ENCODE measurements at regions not wholly inside any gene's neighbourhood (a gene's known extent, or its start where the extent isn't known, plus 50 kb on each side); places are given as distances from the start of the nearest gene placed in this dataset.

- TF ChIP-seq PPARA (CRISPR knock-in tag; IDR thresholded peaks at IDR 0.05; ENCODE audit: borderline replicate concordance) (no peak), SNAI2 (CRISPR knock-in tag; IDR thresholded peaks at IDR 0.05) (no peak), ZNF565 (CRISPR knock-in tag; conservative IDR thresholded peaks at IDR 0.05; ENCODE audit: low read depth) (no peak), CREB5 (CRISPR knock-in tag; IDR thresholded peaks at IDR 0.05; ENCODE audit: low read depth) (no peak), TSHZ2 (CRISPR knock-in tag; IDR thresholded peaks at IDR 0.05) (no peak), CSRNP3 (CRISPR knock-in tag; IDR thresholded peaks at IDR 0.05) (no peak), ZNF70 (CRISPR knock-in tag; IDR thresholded peaks at IDR 0.05) (no peak), CSDC2 (CRISPR knock-in tag; IDR thresholded peaks at IDR 0.05) (no peak), ZC3H10 (CRISPR knock-in tag; IDR thresholded peaks at IDR 0.05) (no peak)
- no peak for ATAC-seq
These were observed 879.0 kb downstream of the BRD1 start for GRCh38 chr22:48948575-48949170.

- TF ChIP-seq RARB (CRISPR knock-in tag; IDR thresholded peaks at IDR 0.05) (no peak), SNAI2 (CRISPR knock-in tag; IDR thresholded peaks at IDR 0.05) (no peak), PPARA (CRISPR knock-in tag; IDR thresholded peaks at IDR 0.05; ENCODE audit: borderline replicate concordance) (no peak), ZFP3 (CRISPR knock-in tag; IDR thresholded peaks at IDR 0.05) (no peak), CREB5 (CRISPR knock-in tag; IDR thresholded peaks at IDR 0.05; ENCODE audit: low read depth) (no peak), POU6F1 (CRISPR knock-in tag; IDR thresholded peaks at IDR 0.05; ENCODE audit: borderline replicate concordance, low read depth) (no peak), TSHZ2 (CRISPR knock-in tag; IDR thresholded peaks at IDR 0.05) (no peak), CSRNP3 (CRISPR knock-in tag; IDR thresholded peaks at IDR 0.05) (no peak), TCF4 (CRISPR knock-in tag; IDR thresholded peaks at IDR 0.05; ENCODE audit: borderline replicate concordance) (no peak), TOX (CRISPR knock-in tag; IDR thresholded peaks at IDR 0.05; ENCODE audit: borderline replicate concordance) (no peak), GLIS3 (CRISPR knock-in tag; IDR thresholded peaks at IDR 0.05) (no peak), ARNTL (CRISPR knock-in tag; IDR thresholded peaks at IDR 0.05; ENCODE audit: borderline replicate concordance, low read depth) (no peak), BACH2 (CRISPR knock-in tag; IDR thresholded peaks at IDR 0.05; ENCODE audit: borderline replicate concordance) (no peak), ZNF70 (CRISPR knock-in tag; IDR thresholded peaks at IDR 0.05) (no peak), PATZ1 (CRISPR knock-in tag; IDR thresholded peaks at IDR 0.05; ENCODE audit: borderline replicate concordance) (no peak), OSR1 (CRISPR knock-in tag; IDR thresholded peaks at IDR 0.05) (no peak), ISL1 (CRISPR knock-in tag; IDR thresholded peaks at IDR 0.05) (no peak), ZNF8 (CRISPR knock-in tag; IDR thresholded peaks at IDR 0.05) (no peak), ZFP30 (CRISPR knock-in tag; IDR thresholded peaks at IDR 0.05) (no peak), ZC3H10 (CRISPR knock-in tag; IDR thresholded peaks at IDR 0.05) (no peak)
- ATAC-seq: no peak
These were observed 880.0 kb downstream of the BRD1 start for GRCh38 chr22:48947636-48948035.

Measured in SK-N-SH treated with all-trans-retinoic acid at 6 μM for 48 hours (cell line).